ENCODE measurements at regions not wholly inside any gene's neighbourhood (a gene's known extent, or its start where the extent isn't known, plus 50 kb on each side); places are given as distances from the start of the nearest gene placed in this dataset.

DNA sequence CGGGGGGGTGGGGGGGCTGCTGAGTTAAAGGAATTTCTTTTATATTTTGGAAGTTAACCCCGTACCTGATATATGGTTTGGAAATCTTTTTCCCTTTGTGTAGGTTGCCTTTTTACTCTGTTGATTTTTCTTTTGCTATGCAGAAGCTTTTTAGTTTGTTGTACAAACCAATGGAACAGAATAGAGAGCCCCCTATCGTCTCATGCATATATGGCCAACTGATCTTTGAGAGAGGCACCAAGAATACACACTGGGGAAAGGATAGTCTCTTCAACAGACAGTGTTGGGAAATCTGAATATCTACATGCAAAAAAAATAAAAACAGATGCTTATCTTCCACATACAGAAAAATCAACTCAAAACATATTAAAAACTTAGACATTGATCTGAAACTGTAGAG lies 647.8 kb upstream of the KLHL29 start:
- no peak for ATAC-seq (ENCODE audit: low read depth)
- no peak overlapping the region for H3K27ac ChIP-seq (ENCODE audit: insufficient read depth, low read length)

More for the DNA sequence above, 647.8 kb upstream of the KLHL29 start:
- Histone ChIP-seq H3K9me1 (ENCODE audit: insufficient read depth, low read length) (no peaks in the 10 kb centered on the region), H4K20me1 (ENCODE audit: insufficient read depth, low read length) (no peaks in the 10 kb centered on the region), H3K4me2 (ENCODE audit: low read depth, low read length) (no peak overlapping the region), H3K27me3 (ENCODE audit: control insufficient read depth, insufficient read depth, low read length) (no peaks in the 10 kb centered on the region), H3K14ac (replicated peaks; ENCODE audit: low read depth, low read length) (no peak overlapping the region), H3K4ac (ENCODE audit: low read depth, low read length) (no peak overlapping the region), H3K9me3 (ENCODE audit: control insufficient read depth, insufficient read depth, low read length) (peaks cover 4% of the 10 kb centered on the region; the same call in 1 of the 2 replicates), H3K23ac (ENCODE audit: low read depth, low read length) (no peak overlapping the region), H4K8ac (ENCODE audit: low read depth in 2 of 2, low read length in 2 of 2) (no peak overlapping the region), H3K56ac (ENCODE audit: extremely low read depth, insufficient read depth, low read length) (no peak overlapping the region), H2AK9ac (replicated peaks; ENCODE audit: low read depth, low read length, poor library complexity) (no peak overlapping the region), H4K5ac (ENCODE audit: low read depth, low read length) (no peak overlapping the region), H2BK15ac (ENCODE audit: low read depth, low read length) (no peak overlapping the region), H3K18ac (ENCODE audit: low read depth, low read length) (no peak overlapping the region), H3K9ac (ENCODE audit: low read depth, low read length) (no peak overlapping the region), H2BK5ac (ENCODE audit: low read depth, low read length, poor library complexity, severe bottlenecking) (no peak overlapping the region), H2BK20ac (ENCODE audit: low read depth, low read length) (no peak overlapping the region), H2AFZ (replicated peaks; ENCODE audit: low read length, poor library complexity) (no peak overlapping the region), H3K4me1 (ENCODE audit: control insufficient read depth, insufficient read depth, low read length) (no peaks in the 10 kb centered on the region), H4K91ac (ENCODE audit: insufficient read depth, low read depth, low read length) (no peak overlapping the region), H2BK120ac (ENCODE audit: low read depth, low read length) (no peak overlapping the region), H3K79me1 (ENCODE audit: low read depth in 1 of 2, low read length in 2 of 2) (no peaks in the 10 kb centered on the region), H3K4me3 (ENCODE audit: insufficient read depth, low read depth, low read length) (no peak overlapping the region), H3K36me3 (ENCODE audit: control insufficient read depth, insufficient read depth, low read length) (no peaks in the 10 kb centered on the region), H2AK5ac (ENCODE audit: low read depth, low read length) (no peak overlapping the region)
- in situ Hi-C loops (cut with MboI; ENCODE audit: low sequenced_read_pairs) = no loop called here
- DNase-seq = no peak
- ChIA-PET CTCF (no interaction called here), POLR2A (ENCODE audit: unreplicated experiment) (no interaction called here)
- WGBS, 2 experiments (ENCODE audit: extremely low coverage in 2 of 2, insufficient read length in 1 of 2) = no CpG with 5 or more reads among the region's 3 CpGs
- intact Hi-C loops (cut with micrococcal nuclease) = no loop called here
- dilution Hi-C loops (cut with HindIII; ENCODE audit: low sequenced_read_pairs, unreplicated experiment) = no loop called here
- no TSS peak for BruUV-seq (replicated peaks)
- no peak for TF ChIP-seq MXI1 (IDR thresholded peaks at IDR 0.05; ENCODE audit: borderline replicate concordance, low read depth, low read length)
- no peak for TF ChIP-seq FOS (IDR thresholded peaks at IDR 0.05; ENCODE audit: low read depth, low read length)
- TF ChIP-seq MAZ (IDR thresholded peaks at IDR 0.05; ENCODE audit: borderline replicate concordance, low read depth, low read length) = no peak
- no peak for TF ChIP-seq POLR2A (IDR thresholded peaks at IDR 0.05; ENCODE audit: low read depth, low read length)
- no peak for TF ChIP-seq RFX5 (IDR thresholded peaks at IDR 0.05; ENCODE audit: low read depth, low read length)
- no peak for TF ChIP-seq CEBPB (IDR thresholded peaks at IDR 0.05; ENCODE audit: low read depth, low read length)
- TF ChIP-seq, protein P1, sequence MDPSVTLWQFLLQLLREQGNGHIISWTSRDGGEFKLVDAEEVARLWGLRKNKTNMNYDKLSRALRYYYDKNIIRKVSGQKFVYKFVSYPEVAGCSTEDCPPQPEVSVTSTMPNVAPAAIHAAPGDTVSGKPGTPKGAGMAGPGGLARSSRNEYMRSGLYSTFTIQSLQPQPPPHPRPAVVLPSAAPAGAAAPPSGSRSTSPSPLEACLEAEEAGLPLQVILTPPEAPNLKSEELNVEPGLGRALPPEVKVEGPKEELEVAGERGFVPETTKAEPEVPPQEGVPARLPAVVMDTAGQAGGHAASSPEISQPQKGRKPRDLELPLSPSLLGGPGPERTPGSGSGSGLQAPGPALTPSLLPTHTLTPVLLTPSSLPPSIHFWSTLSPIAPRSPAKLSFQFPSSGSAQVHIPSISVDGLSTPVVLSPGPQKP (IDR thresholded peaks at IDR 0.05; ENCODE audit: borderline replicate concordance, low read depth, low read length) = no peak
- TF ChIP-seq, protein P2, sequence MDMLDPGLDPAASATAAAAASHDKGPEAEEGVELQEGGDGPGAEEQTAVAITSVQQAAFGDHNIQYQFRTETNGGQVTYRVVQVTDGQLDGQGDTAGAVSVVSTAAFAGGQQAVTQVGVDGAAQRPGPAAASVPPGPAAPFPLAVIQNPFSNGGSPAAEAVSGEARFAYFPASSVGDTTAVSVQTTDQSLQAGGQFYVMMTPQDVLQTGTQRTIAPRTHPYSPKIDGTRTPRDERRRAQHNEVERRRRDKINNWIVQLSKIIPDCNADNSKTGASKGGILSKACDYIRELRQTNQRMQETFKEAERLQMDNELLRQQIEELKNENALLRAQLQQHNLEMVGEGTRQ (IDR thresholded peaks at IDR 0.05; ENCODE audit: low read depth, low read length) = no peak
- no peak for TF ChIP-seq RCOR1 (IDR thresholded peaks at IDR 0.05; ENCODE audit: insufficient replicate concordance, low read length)
- TF ChIP-seq RAD21 (IDR thresholded peaks at IDR 0.05; ENCODE audit: low read length) = no peak

Measured in IMR-90 (cell line).